Endothelial cell of umbilical vein (primary cell): ENCODE measurements at regions not wholly inside any gene's neighbourhood (a gene's known extent, or its start where the extent isn't known, plus 50 kb on each side); places are given as distances from the start of the nearest gene placed in this dataset.
"Not testable (repeated sequence)": the region's sequence is repeated elsewhere in the genome, so short reads cannot be mapped to it uniquely, and the experiment has no call there.

ENCODE experiments used
- BruUV-seq: library from RNA; stranded (reverse); fragments of 400-500 nt; replicated peaks from 2 replicates; lab custom pipeline; 2021; lab: Mats Ljungman, UMichigan
- CTCF ChIA-PET: fragments of 300-600, 350-600 bp; sonication (Branson Sonifier 250); formaldehyde crosslinking; loops from one replicate; lab custom pipeline; 2021; ENCODE audit warnings: antibody characterized with exemption, inconsistent platforms; lab: Charles Lee
- POLR2A ChIA-PET: fragments of 300-600, 350-600 bp; sonication (Branson Sonifier 250); formaldehyde crosslinking; loops from one replicate; lab custom pipeline; 2021; ENCODE audit warnings: antibody characterized with exemption, inconsistent platforms; lab: Charles Lee
- DNase-seq: peaks from one replicate; pipeline ENCODE4 v3.0.0-alpha.2; 2011; ENCODE audit warnings: low read depth, low spot score
- FAIRE-seq: peaks from 2 replicates; lab custom pipeline; 2011; peaks lifted over from hg19 to GRCh38; lab: Jason Lieb, UNC
- H2AFZ ChIP-seq: 2 replicates; pipeline ENCODE4 v1.6.0; 2012; ENCODE audit warnings: low read depth, low read length, control low read depth, inconsistent platforms
- H3K27ac ChIP-seq: 2 replicates; pipeline ENCODE4 v1.5.1; 2011; ENCODE audit warnings: low read depth, mild to moderate bottlenecking, control low read depth, low read length, moderate library complexity; ENCODE audit not compliant: insufficient read depth
- H3K27me3 ChIP-seq, 2 experiments: 2 replicates each; pipeline versions ENCODE4 v1.6.0 to v1.6.1; 2011; ENCODE audit warnings: low read length in 2 of 2, mixed read lengths in 1 of 2; ENCODE audit not compliant: control insufficient read depth in 2 of 2, insufficient read depth in 2 of 2
- H3K36me3 ChIP-seq, 2 experiments: 2 replicates in 1 of 2; 3 replicates in 1 of 2; pipeline ENCODE4 v1.5.1; 2011; ENCODE audit warnings: low read length in 2 of 2, mild to moderate bottlenecking in 1 of 2, moderate library complexity in 1 of 2; ENCODE audit not compliant: control insufficient read depth in 2 of 2, insufficient read depth in 2 of 2; ENCODE audit errors: extremely low read depth in 1 of 2
- H3K4me1 ChIP-seq: 3 replicates; pipeline ENCODE4 v1.5.1; 2011; ENCODE audit warnings: mild to moderate bottlenecking, low read length; ENCODE audit not compliant: control insufficient read depth, insufficient read depth; ENCODE audit errors: extremely low read depth
- H3K4me2 ChIP-seq: 2 replicates; pipeline ENCODE4 v1.6.1; 2011; ENCODE audit warnings: low read length, control low read depth, mixed read lengths; ENCODE audit not compliant: insufficient read depth
- H3K4me3 ChIP-seq, 3 experiments: fragments of 200-600 bp in 1 of 3; sonication (generic), shearing (Covaris generic) in 1 of 3; replicated peaks in 1 of 3; 2 replicates each; pipeline ENCODE4 v1.5.1; 2011 to 2016; ENCODE audit warnings: control low read depth in 3 of 3, low read length in 3 of 3, mild to moderate bottlenecking in 2 of 3, inconsistent platforms in 1 of 3, low read depth in 1 of 3, moderate library complexity in 1 of 3; ENCODE audit not compliant: insufficient read depth in 1 of 3
- H3K79me2 ChIP-seq: 2 replicates; pipeline ENCODE4 v1.6.0; 2012; ENCODE audit warnings: low read length, inconsistent platforms; ENCODE audit not compliant: control insufficient read depth, insufficient read depth
- H3K9ac ChIP-seq: replicated peaks from 2 replicates; pipeline ENCODE3; 2011; ENCODE audit warnings: low read length, control low read depth; ENCODE audit not compliant: insufficient read depth; ENCODE audit errors: extremely low read depth
- H3K9me1 ChIP-seq: replicated peaks from 3 replicates; pipeline ENCODE4 v1.6.0; 2011; ENCODE audit warnings: mild to moderate bottlenecking, low read length; ENCODE audit not compliant: control insufficient read depth, insufficient read depth; ENCODE audit errors: extremely low read depth
- H3K9me3 ChIP-seq: replicated peaks from 2 replicates; pipeline ENCODE4 v1.5.1; 2012; ENCODE audit warnings: low read length, inconsistent platforms; ENCODE audit not compliant: control insufficient read depth, insufficient read depth
- H4K20me1 ChIP-seq: replicated peaks from 2 replicates; pipeline ENCODE3; 2011; ENCODE audit warnings: mild to moderate bottlenecking, low read length; ENCODE audit not compliant: control insufficient read depth, insufficient read depth; ENCODE audit errors: extremely low read depth
- CTCF ChIP-seq, 2 donors: IDR thresholded peaks; 1 replicate in 1 of 2; 2 replicates in 1 of 2; pipeline ENCODE4 v1.5.1; 2011; ENCODE audit warnings: low read length in 2 of 2, mild to moderate bottlenecking in 2 of 2, moderate library complexity in 2 of 2, control low read depth in 1 of 2, inconsistent platforms in 1 of 2, low read depth in 1 of 2; ENCODE audit not compliant: insufficient read depth in 1 of 2; ENCODE audit errors: extremely low read depth in 1 of 2
- EZH2 ChIP-seq: IDR thresholded peaks from 2 replicates; pipeline ENCODE4 v1.6.1; 2012; ENCODE audit warnings: borderline replicate concordance, low read depth, mild to moderate bottlenecking, moderate library complexity, low read length, inconsistent platforms; ENCODE audit not compliant: severe bottlenecking
- FOS ChIP-seq: IDR thresholded peaks from 2 replicates; pipeline ENCODE4 v1.6.1; 2011; ENCODE audit warnings: mild to moderate bottlenecking, low read length, moderate library complexity, borderline replicate concordance; ENCODE audit not compliant: insufficient read depth
- GATA2 ChIP-seq: IDR thresholded peaks from 2 replicates; pipeline ENCODE4 v1.7.0; 2011; ENCODE audit warnings: low read depth, mild to moderate bottlenecking, moderate library complexity, mixed read lengths, low read length; ENCODE audit not compliant: insufficient read length, insufficient read depth
- JUN ChIP-seq: IDR thresholded peaks from 2 replicates; pipeline ENCODE4 v1.6.1; 2011; ENCODE audit warnings: borderline replicate concordance, low read depth; ENCODE audit not compliant: insufficient read length, insufficient read depth
- MAX ChIP-seq: IDR thresholded peaks from 2 replicates; pipeline ENCODE4 v1.6.1; 2011; ENCODE audit not compliant: insufficient read depth, insufficient read length
- MYC ChIP-seq: IDR thresholded peaks from one replicate; pipeline ENCODE4 v1.6.1; 2011; ENCODE audit warnings: mild to moderate bottlenecking, low read depth, low read length
- POLR2A ChIP-seq: IDR thresholded peaks from 2 replicates; pipeline ENCODE4 v1.6.1; 2012; ENCODE audit warnings: low read depth, mild to moderate bottlenecking, control low read depth, low read length
- POLR2AphosphoS5 ChIP-seq: IDR thresholded peaks from 2 replicates; pipeline ENCODE4 v1.6.1; 2012; ENCODE audit warnings: low read depth, mild to moderate bottlenecking, control low read depth, low read length, moderate library complexity; ENCODE audit not compliant: insufficient read depth
- dilution Hi-C: fragments of 300-500 bp; cut with MboI; formaldehyde crosslinking; loops from one replicate; pipeline ENCODE4 v1.15.0; 2019; ENCODE audit warnings: low sequenced_read_pairs; ENCODE audit not compliant: extremely low pct_ligation_motif_present
- intact Hi-C: fragments of 100-400 bp; cut with micrococcal nuclease; formaldehyde crosslinking; loops from one replicate; pipeline ENCODE4 v1.10.0; 2022

- CTCF ChIA-PET, H3K27me3 ChIP-seq, H3K4me3 ChIP-seq, H3K4me1 ChIP-seq, BruUV-seq, H3K4me2 ChIP-seq, DNase-seq, H2AFZ ChIP-seq, POLR2A ChIA-PET, H4K20me1 ChIP-seq, dilution Hi-C loops, H3K79me2 ChIP-seq, H3K27ac ChIP-seq, H3K9me3 ChIP-seq, FAIRE-seq, H3K36me3 ChIP-seq, H3K9ac ChIP-seq, intact Hi-C loops, H3K9me1 ChIP-seq: not testable (repeated sequence)
Observed at GRCh38 chr13:61089894-61090293, 325.8 kb downstream of the PCDH20 start.

- TF ChIP-seq GATA2 (no peak), JUN (no peak), EZH2 (no peak), CTCF (IDR thresholded peaks at IDR 0.05; ENCODE audit: extremely low read depth in 1 of 2, insufficient read depth in 1 of 2, low read depth in 1 of 2, low read length in 2 of 2) (no peak), FOS (no peak), MAX (no peak), MYC (no peak), POLR2A (no peak), POLR2AphosphoS5 (no peak)
- DNase-seq: no peak
- Histone ChIP-seq H3K36me3 (no peaks in the 10 kb centered on the region), H3K4me2 (no peak overlapping the region), H3K27me3 (no peaks in the 10 kb centered on the region), H2AFZ (no peak overlapping the region), H4K20me1 (no peaks in the 10 kb centered on the region), H3K79me2 (no peaks in the 10 kb centered on the region), H3K4me1 (no peaks in the 10 kb centered on the region), H3K27ac (no peak overlapping the region), H3K9ac (no peak overlapping the region), H3K9me3 (no peaks in the 10 kb centered on the region), H3K4me3 (no peak overlapping the region), H3K9me1 (no peaks in the 10 kb centered on the region)
- POLR2A ChIA-PET: no interaction called here
- BruUV-seq: no TSS peak
- CTCF ChIA-PET: no interaction called here
- intact Hi-C loops: no loop called here
- dilution Hi-C loops: no loop called here
- FAIRE-seq: no peak
Observed at GRCh38 chr13:61086087-61086486, 329.6 kb downstream of the PCDH20 start.
